Heart left ventricle (tissue), 13 donors: ENCODE measurements at regions not wholly inside any gene's neighbourhood (a gene's known extent, or its start where the extent isn't known, plus 50 kb on each side); places are given as distances from the start of the nearest gene placed in this dataset.

Experiments
- CTCF ChIP-seq, 12 donors: fragments of 200-600 bp; sonication (generic) in 4 of 12; IDR thresholded peaks; one replicate each; pipeline versions ENCODE4 v1.5.0 to v1.8.0; 2018 to 2022; ENCODE audit warnings: antibody characterized with exemption in 12 of 12, mild to moderate bottlenecking in 5 of 12
- POLR2A ChIP-seq, 2 donors: fragments of 450-650 bp; IDR thresholded peaks; one replicate each; pipeline ENCODE4 v1.6.1; 2017; ENCODE audit warnings: antibody characterized with exemption in 2 of 2, mild to moderate bottlenecking in 2 of 2, moderate library complexity in 2 of 2
- donor health status: ischemic (EF 13 %, LVEDD 7.1; RV severe dilation, severe dysfunction).
- donor health status: DM: no; HTN: yes; CAD: no.
- donor health status: DM: no; HTN: no; CAD: no.
- donor health status: ischemic (EF 25% LVEDD 6.9; RV normal size, moderate dysfunction).
- donor health status: ischemic (EF 25% LVEDD 5.7; RV mildly dilated, moderate dysfunction).
- donor health status: ischemic (EF 35%, LVEDD 5.7; RV mildly dilated, moderate dysfunction).
- donor health status: nonischemic (EF 11% LVEDD 7.7; RV severe dilation, severe dysfunction).
- donor health status: DM: yes; HTN: yes; CAD: no.
- donor health status: PGD.
- donor health status: ischemic (EF 29% LVEDD 5.4; RV normal size, mild dysfunction).
- donor health status: nonischemic (EF 23%, LVEDD 6.1; RV moderate dilation, normal function).

- no peak for TF ChIP-seq CTCF (IDR thresholded peaks at IDR 0.05)
- no peak for TF ChIP-seq POLR2A (IDR thresholded peaks at IDR 0.05)
These were observed 65.9 kb upstream of the WIPF1 start for GRCh38 chr2:174663550-174663949.
